ENCODE measurements at regions not wholly inside any gene's neighbourhood (a gene's known extent, or its start where the extent isn't known, plus 50 kb on each side); places are given as distances from the start of the nearest gene placed in this dataset.
"Not testable (repeated sequence)": the region's sequence is repeated elsewhere in the genome, so short reads cannot be mapped to it uniquely, and the experiment has no call there.

DNA sequence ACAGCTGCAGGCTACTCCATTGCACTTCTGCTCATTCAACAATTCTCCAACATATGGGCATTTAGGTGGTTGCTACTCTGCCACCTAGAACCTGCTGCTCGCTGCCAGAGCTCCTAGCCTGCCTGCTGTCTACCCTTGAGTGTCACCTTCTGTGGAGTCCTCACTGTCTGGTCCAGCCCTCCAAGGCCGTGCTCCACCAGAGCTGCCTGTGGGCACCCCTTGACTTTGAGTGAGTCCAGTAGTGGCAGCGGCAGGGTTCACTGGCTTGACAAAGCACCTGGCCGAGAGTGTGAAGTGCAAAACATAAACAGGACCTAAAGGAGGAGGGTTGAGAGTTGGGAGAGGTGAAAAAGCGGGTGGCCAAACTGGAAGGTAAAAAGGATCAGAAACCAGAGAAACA, 120.3 kb upstream of the DNAH14 start:
- no peak overlapping the region for H3K4me3 ChIP-seq
- H3K27ac ChIP-seq: no peak overlapping the region
- H3K36me3 ChIP-seq (ENCODE audit: insufficient read depth, low read length): no peaks in the 10 kb centered on the region
- no peaks in the 10 kb centered on the region for H3K9me3 ChIP-seq (ENCODE audit: low read depth, low read length)
- TF ChIP-seq FOXP2 (optimal IDR thresholded peaks at IDR 0.05; ENCODE audit: control extremely low read depth, extremely low read length, insufficient read depth) (no peak), POLR2AphosphoS5 (IDR thresholded peaks at IDR 0.05; ENCODE audit: borderline replicate concordance, low read depth, low read length) (no peak), EZH2 (IDR thresholded peaks at IDR 0.05) (no peak)
- DNase-seq (ENCODE audit: low read depth, low spot score): no peak
- H3K9ac ChIP-seq (ENCODE audit: insufficient read length): no peak overlapping the region

DNA sequence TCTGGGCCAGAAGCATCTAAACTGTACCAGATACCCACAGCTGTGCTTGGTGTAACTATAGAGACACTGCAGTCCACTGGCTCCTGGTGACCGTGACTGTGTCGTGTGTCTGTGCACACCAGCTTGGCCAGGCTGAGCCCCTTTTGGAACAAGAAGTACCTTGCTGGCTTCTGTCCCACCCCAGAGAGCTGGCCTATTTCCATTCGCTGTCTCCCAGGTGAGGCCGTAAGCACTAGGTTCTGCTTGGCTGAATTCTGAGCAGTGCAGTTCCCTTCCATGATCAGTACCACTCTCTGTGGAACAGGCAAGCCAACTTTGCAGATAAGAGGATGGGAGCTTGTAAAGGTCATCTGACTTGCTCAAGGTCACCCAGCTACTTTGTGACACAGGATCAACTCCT, 119.9 kb upstream of the DNAH14 start:
- no peak for TF ChIP-seq FOXP2 (optimal IDR thresholded peaks at IDR 0.05; ENCODE audit: control extremely low read depth, extremely low read length, insufficient read depth)
- no peak for TF ChIP-seq POLR2AphosphoS5 (IDR thresholded peaks at IDR 0.05; ENCODE audit: borderline replicate concordance, low read depth, low read length)
- Histone ChIP-seq H3K9me3 (ENCODE audit: low read depth, low read length) (no peaks in the 10 kb centered on the region), H3K4me3 (no peak overlapping the region), H3K36me3 (ENCODE audit: insufficient read depth, low read length) (no peaks in the 10 kb centered on the region), H3K9ac (ENCODE audit: insufficient read length) (no peak overlapping the region), H3K27ac (no peak overlapping the region)
- DNase-seq (ENCODE audit: low read depth, low spot score): no peak

DNA sequence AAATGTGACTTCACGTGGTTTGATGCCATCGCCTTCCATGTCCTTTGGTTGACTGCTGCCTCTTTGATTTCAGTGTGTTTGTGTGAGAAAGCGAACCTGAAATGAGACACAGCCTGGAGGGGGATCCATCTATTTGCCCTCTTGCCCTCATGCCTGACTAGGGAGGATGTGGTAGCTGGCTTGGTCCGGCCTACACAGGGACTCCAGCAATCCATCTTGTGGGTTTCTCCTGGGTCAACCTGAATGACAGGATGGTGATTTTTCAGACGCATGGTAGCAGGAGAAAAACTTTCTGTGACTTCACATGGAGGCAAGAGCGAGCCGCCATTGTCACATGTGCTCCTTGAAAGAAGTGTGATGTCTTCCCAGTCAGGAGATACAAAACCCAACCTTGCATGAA, 117.9 kb upstream of the DNAH14 start:
- Histone ChIP-seq H3K4me3 (no peak overlapping the region), H3K27ac (no peak overlapping the region), H3K9me3 (ENCODE audit: low read depth, low read length) (no peaks in the 10 kb centered on the region), H3K36me3 (ENCODE audit: insufficient read depth, low read length) (no peaks in the 10 kb centered on the region), H3K9ac (ENCODE audit: insufficient read length) (no peak overlapping the region)
- TF ChIP-seq EZH2 (IDR thresholded peaks at IDR 0.05): no peak
- TF ChIP-seq FOXP2 (optimal IDR thresholded peaks at IDR 0.05; ENCODE audit: control extremely low read depth, extremely low read length, insufficient read depth): no peak
- no peak for TF ChIP-seq POLR2AphosphoS5 (IDR thresholded peaks at IDR 0.05; ENCODE audit: borderline replicate concordance, low read depth, low read length)
- no peak for DNase-seq (ENCODE audit: low read depth, low spot score)

DNA sequence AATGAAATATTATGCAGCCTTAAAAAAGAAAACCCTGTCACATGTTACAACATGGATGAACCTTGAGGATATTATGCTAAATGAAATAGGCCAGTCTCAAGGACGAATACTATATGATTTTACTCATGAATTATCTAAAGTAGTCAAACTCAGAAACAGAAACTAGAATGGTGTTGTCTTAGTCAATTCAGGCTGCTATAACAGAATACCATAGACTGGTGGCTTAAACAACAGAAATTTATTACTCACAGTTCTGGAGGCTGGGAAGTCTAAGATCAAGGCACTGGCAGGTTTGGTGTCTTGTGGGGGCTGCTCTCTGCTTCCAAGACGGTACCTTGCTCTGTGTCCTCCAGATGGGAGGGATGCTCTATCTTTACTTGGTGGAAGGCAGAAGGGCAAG, 113.8 kb upstream of the DNAH14 start:
- TF ChIP-seq FOXP2 (optimal IDR thresholded peaks at IDR 0.05; ENCODE audit: control extremely low read depth, extremely low read length, insufficient read depth) (no peak), EZH2 (IDR thresholded peaks at IDR 0.05) (no peak), POLR2AphosphoS5 (IDR thresholded peaks at IDR 0.05; ENCODE audit: borderline replicate concordance, low read depth, low read length) (no peak)
- no peaks in the 10 kb centered on the region for H3K9me3 ChIP-seq (ENCODE audit: low read depth, low read length)
- no peak overlapping the region for H3K27ac ChIP-seq
- no peaks in the 10 kb centered on the region for H3K36me3 ChIP-seq (ENCODE audit: insufficient read depth, low read length)
- no peak overlapping the region for H3K4me3 ChIP-seq
- no peak overlapping the region for H3K9ac ChIP-seq (ENCODE audit: insufficient read length)
- DNase-seq (ENCODE audit: low read depth, low spot score): no peak

DNA sequence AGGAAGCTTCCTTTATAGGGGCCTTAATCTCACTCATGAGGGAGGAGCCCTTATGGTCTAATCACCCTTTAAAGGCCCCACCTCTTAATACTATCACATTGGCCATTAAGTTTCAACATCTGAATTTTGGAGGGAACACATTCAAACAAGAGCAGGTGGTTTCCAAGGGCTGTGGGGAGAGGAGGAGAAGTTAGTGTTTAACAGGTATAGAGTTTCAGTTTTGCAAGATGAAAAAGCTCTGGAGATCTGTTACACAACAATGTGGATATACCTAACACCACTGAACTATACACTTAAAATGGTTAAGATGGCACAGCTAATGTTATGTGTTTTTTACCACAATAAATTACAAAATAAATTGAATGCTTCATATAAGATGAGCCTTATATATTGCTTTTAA, 113.4 kb upstream of the DNAH14 start:
- Histone ChIP-seq H3K36me3 (ENCODE audit: insufficient read depth, low read length) (no peaks in the 10 kb centered on the region), H3K9me3 (ENCODE audit: low read depth, low read length) (no peaks in the 10 kb centered on the region), H3K9ac (ENCODE audit: insufficient read length) (no peak overlapping the region), H3K4me3 (no peak overlapping the region), H3K27ac (no peak overlapping the region)
- DNase-seq (ENCODE audit: low read depth, low spot score): no peak
- TF ChIP-seq FOXP2 (optimal IDR thresholded peaks at IDR 0.05; ENCODE audit: control extremely low read depth, extremely low read length, insufficient read depth): no peak
- TF ChIP-seq POLR2AphosphoS5 (IDR thresholded peaks at IDR 0.05; ENCODE audit: borderline replicate concordance, low read depth, low read length): no peak
- TF ChIP-seq EZH2 (IDR thresholded peaks at IDR 0.05): no peak

DNA sequence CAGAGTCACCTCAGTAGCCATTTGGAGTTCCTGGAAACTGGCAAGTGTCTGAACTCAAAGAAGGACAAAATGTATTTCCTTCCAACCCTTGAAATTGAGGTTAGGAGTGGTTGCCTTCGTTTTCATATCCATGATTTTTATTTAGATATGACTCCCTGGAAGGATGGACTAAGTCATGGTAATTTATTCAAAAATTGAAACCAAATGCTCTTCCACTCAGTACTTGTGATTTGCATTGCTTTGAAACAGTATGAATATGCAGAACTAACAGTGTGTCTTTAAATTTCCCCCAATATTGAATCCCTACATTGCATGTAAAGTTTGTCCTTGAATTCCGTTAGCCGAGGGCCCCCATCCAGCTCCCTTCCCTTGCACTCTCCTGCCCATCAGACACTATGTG, 112.1 kb upstream of the DNAH14 start:
- no peaks in the 10 kb centered on the region for H3K9me3 ChIP-seq (ENCODE audit: low read depth, low read length)
- no peak for DNase-seq (ENCODE audit: low read depth, low spot score)
- no peak overlapping the region for H3K27ac ChIP-seq
- no peak for TF ChIP-seq EZH2 (IDR thresholded peaks at IDR 0.05)
- no peak for TF ChIP-seq FOXP2 (optimal IDR thresholded peaks at IDR 0.05; ENCODE audit: control extremely low read depth, extremely low read length, insufficient read depth)
- TF ChIP-seq POLR2AphosphoS5 (IDR thresholded peaks at IDR 0.05; ENCODE audit: borderline replicate concordance, low read depth, low read length): no peak
- H3K9ac ChIP-seq (ENCODE audit: insufficient read length): no peak overlapping the region
- H3K4me3 ChIP-seq: no peak overlapping the region
- H3K36me3 ChIP-seq (ENCODE audit: insufficient read depth, low read length): no peaks in the 10 kb centered on the region

DNA sequence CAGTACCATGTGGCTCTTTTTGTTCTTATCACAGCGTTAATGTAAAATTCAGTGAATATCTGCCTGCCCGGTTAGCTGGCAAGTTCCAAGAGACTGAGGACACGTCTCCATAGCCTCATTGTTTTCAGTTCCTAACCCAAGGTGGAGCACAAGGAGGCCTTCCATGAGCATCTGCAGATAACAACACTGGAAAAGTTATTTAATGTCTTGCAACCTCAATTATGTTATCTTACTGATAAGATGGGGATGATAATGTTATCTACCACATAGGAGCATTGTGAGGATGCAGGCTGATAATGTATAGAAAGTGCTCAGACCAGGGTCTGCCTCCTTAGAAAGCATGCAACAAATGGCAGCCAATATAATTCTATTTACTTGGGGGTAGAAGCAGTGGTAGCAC, 109.6 kb upstream of the DNAH14 start:
- Histone ChIP-seq H3K27ac (no peak overlapping the region), H3K9ac (ENCODE audit: insufficient read length) (no peak overlapping the region), H3K4me3 (no peak overlapping the region), H3K9me3 (ENCODE audit: low read depth, low read length) (no peaks in the 10 kb centered on the region), H3K36me3 (ENCODE audit: insufficient read depth, low read length) (no peaks in the 10 kb centered on the region)
- DNase-seq (ENCODE audit: low read depth, low spot score): no peak
- TF ChIP-seq EZH2 (IDR thresholded peaks at IDR 0.05): no peak
- TF ChIP-seq FOXP2 (optimal IDR thresholded peaks at IDR 0.05; ENCODE audit: control extremely low read depth, extremely low read length, insufficient read depth): no peak
- TF ChIP-seq POLR2AphosphoS5 (IDR thresholded peaks at IDR 0.05; ENCODE audit: borderline replicate concordance, low read depth, low read length): no peak

DNA sequence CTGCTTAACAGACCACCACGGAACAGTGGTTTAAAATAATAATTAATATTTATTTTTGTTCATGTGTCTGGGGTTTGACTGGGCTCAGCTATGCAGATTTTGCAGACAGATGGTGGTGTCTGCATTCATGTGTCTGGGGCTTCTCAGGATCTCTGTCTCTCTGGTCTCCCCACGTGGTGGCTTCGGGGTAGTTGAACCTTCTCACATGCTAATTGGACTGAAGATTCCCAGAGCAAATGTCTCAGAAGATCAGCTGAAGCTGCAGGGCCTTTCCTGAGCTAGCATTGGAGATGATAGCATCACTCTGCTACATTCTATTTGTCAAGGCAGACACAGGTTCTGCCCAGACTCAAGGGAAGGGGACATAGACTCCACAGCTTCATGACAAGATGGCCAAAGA, 109.1 kb upstream of the DNAH14 start:
- Histone ChIP-seq H3K4me3 (no peak overlapping the region), H3K27ac (no peak overlapping the region), H3K36me3 (ENCODE audit: insufficient read depth, low read length) (no peaks in the 10 kb centered on the region), H3K9me3 (ENCODE audit: low read depth, low read length) (no peaks in the 10 kb centered on the region), H3K9ac (ENCODE audit: insufficient read length) (no peak overlapping the region)
- TF ChIP-seq EZH2 (IDR thresholded peaks at IDR 0.05): no peak
- TF ChIP-seq FOXP2 (optimal IDR thresholded peaks at IDR 0.05; ENCODE audit: control extremely low read depth, extremely low read length, insufficient read depth): no peak
- TF ChIP-seq POLR2AphosphoS5 (IDR thresholded peaks at IDR 0.05; ENCODE audit: borderline replicate concordance, low read depth, low read length): no peak
- DNase-seq (ENCODE audit: low read depth, low spot score): no peak

DNA sequence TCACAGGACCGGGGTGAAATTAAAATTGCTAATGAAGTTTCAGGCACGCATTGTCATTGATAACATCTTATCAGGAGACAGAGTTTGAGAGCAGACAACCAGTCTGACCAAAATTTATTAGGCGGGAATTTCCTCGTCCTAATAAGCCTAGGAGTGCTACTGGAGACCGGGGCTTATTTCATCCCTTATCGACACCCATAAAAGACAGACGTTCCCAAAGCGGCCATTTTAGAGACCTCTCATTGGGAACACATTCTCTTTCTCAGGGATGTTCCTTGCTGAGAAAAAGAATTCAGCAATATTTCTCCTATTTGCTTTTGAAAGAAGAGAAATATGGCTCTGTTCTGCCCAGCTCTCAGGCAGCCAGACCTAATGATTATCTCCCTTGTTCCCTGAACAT, 107.7 kb upstream of the DNAH14 start:
- not testable (repeated sequence) for H3K36me3 ChIP-seq (ENCODE audit: insufficient read depth, low read length); H3K27ac ChIP-seq; H3K4me3 ChIP-seq; H3K9ac ChIP-seq (ENCODE audit: insufficient read length); DNase-seq (ENCODE audit: low read depth, low spot score); H3K9me3 ChIP-seq (ENCODE audit: low read depth, low read length)

Data from SK-N-MC (cell line).